Esophagus squamous epithelium (tissue), 4 donors: ENCODE measurements at regions not wholly inside any gene's neighbourhood (a gene's known extent, or its start where the extent isn't known, plus 50 kb on each side); places are given as distances from the start of the nearest gene placed in this dataset.

ENCODE experiments used
- POLR2A ChIP-seq, 4 donors: fragments of 450-650 bp; IDR thresholded peaks; one replicate each; pipeline ENCODE4 v1.6.1; 2017; ENCODE audit warnings: antibody characterized with exemption in 4 of 4, mild to moderate bottlenecking in 4 of 4, moderate library complexity in 3 of 4
- TF ChIP-seq, protein P1 (sequence below), 6 experiments: fragments of 450-650 bp in 4 of 6; fragments of 200-600 bp in 2 of 6; sonication (generic) in 2 of 6; IDR thresholded peaks; one replicate each; pipeline ENCODE4 v1.5.1; 2016 to 2019; ENCODE audit warnings: antibody characterized with exemption in 6 of 6, mild to moderate bottlenecking in 4 of 6, moderate library complexity in 4 of 6

DNA sequence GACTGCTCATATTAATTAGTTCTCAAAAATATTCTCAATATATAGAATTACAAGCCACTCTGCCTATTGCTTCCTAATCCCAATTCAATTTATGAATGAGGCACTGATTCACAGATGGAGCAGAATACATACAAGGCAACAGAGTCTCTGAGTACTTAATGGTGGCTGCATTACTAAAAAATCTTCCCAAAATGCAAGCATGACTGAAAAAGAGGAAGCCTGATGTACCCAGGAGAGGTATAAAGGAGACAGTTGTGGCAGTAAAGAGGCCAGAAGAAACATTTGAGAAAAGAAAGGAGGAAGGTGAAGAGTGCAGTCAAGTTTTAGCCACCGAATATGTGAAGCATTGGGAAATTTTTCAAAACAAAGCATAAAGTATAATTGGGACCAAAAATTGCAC, 163.2 kb upstream of the INTU start:
- TF ChIP-seq, protein P1, sequence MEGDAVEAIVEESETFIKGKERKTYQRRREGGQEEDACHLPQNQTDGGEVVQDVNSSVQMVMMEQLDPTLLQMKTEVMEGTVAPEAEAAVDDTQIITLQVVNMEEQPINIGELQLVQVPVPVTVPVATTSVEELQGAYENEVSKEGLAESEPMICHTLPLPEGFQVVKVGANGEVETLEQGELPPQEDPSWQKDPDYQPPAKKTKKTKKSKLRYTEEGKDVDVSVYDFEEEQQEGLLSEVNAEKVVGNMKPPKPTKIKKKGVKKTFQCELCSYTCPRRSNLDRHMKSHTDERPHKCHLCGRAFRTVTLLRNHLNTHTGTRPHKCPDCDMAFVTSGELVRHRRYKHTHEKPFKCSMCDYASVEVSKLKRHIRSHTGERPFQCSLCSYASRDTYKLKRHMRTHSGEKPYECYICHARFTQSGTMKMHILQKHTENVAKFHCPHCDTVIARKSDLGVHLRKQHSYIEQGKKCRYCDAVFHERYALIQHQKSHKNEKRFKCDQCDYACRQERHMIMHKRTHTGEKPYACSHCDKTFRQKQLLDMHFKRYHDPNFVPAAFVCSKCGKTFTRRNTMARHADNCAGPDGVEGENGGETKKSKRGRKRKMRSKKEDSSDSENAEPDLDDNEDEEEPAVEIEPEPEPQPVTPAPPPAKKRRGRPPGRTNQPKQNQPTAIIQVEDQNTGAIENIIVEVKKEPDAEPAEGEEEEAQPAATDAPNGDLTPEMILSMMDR (IDR thresholded peaks at IDR 0.05): no peak
- TF ChIP-seq POLR2A (IDR thresholded peaks at IDR 0.05): no peak
